Lung microvascular endothelial cell (primary cell): ENCODE measurements at regions not wholly inside any gene's neighbourhood (a gene's known extent, or its start where the extent isn't known, plus 50 kb on each side); places are given as distances from the start of the nearest gene placed in this dataset.

Experiments
- DNase-seq, 2 donors: peaks; one replicate each; pipeline versions ENCODE4 v3.0.0 to v3.0.0-alpha.2; 2010; ENCODE audit warnings: low read depth in 2 of 2

DNA sequence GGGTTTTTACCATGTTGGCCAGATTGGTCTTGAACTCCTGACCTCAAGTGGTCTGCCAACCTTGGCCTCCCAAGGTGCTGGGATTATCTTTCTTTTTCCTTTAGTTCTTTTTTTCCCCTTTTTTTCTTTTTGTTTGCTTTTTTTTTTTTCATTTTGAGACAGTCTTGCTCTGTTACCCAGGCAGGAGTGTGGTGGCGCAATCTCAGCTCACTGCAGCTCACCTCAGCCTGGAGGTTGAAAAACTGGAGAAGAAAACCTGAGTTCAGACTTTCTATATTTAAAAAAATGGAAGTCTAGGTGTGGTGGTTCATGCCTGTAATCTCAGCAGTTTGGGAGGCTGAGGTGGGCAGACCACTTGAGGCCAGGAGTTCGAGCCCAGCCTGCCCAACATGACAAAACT is 181.1 kb upstream of the HS3ST1 start:
- DNase-seq, result no peak

DNA sequence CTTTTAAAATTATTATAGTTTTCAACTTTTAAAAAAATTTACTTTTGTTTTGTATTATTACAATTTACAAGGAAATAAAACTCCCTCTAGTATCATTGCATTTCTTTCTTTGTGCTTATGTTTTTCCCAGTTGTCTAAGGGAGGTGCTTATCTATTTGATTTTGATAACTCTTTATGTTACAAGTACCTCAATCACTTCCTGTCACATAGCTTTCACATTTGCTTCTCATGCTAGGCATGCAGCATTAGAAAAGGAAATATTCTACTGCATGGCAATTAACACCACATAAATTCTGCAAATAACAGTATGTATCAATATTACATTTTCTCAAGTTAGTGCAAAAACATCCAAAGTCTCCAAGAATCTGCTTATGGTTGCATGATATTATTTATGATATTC is 180.3 kb upstream of the HS3ST1 start:
- no peak for DNase-seq

DNA sequence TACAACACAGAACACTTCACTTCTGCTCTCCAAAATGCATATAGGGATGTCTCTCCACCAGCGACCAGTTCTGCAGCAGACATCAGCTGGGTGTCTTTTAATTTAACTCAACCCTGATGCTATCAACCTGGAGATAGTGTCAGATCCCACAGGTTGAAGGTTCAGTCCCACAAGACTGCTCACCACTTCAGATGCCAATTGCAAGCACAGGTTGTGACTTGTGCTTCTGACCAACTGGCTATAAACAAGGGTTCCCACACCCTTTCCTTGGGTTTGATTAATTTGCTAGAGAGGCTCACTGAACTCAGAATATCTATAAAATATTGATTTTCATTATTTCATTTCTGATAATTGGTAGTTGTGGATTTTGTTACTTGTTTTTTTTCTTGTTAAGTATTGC is 177.4 kb upstream of the HS3ST1 start:
- no peak for DNase-seq

DNA sequence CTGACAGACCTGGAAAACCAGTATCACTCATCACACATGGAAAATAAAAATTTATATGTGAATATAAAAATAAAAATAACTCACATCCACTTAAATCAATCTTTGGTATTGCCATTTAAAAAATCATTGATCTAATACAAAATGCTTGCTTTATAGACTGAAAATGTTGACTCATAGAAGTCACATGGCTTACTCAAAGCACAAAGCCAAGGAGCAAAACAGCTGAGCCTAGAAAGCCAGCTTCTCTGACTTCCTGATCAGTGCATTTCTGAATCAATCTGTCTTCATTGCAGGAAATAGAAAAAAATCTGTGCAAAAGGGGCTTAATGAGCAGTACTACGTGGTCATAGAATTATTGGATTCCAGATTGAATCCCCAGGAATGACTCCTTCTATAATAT is 176.9 kb upstream of the HS3ST1 start:
- DNase-seq, result peak; percentile 60 to 72

DNA sequence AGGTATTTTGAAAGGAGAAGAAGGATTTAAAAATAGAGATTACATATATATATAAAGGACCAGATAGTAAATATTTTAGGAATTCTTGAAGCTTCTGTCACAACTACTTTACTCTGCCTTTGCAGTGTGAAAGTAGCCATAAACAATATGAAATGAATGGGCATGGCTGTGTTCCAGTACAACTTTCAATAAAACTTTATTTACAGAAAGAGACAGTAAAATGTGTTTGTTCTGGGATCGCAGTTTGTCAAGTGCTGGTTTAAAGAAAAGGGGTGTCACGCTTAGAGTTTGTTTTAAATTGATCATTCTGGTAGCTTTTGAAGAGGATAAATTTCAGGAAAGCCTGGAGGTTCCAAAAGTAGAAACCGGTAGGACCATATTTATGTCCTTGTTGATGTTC is 176.1 kb upstream of the HS3ST1 start:
- no peak for DNase-seq

DNA sequence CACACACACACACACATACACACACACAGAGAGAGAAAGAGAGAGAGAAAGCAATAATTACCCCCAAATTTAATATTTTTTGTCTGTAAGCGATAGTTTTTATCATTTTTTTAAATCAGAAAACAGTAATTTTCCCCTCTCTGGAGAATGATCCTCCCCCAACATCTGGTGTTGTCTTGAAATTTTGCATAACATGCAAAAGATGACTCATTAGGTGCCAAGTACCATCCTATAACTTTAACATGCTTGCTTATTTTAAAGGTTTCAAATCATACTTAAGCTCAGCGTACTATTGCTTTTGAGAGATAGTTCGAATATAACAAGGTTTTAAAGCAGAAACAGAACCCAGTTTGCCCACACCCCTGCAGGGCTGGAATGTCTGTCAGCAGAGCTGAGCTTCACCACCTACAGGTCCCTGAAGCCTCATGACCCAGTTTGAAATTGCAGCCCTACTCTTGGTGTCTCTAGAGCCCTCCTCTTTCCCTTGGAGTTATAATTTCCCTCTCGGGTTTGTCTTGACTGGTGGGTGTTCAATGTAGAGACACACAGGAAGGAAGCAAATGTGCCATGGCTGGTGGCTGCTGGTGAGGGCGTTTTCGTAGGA is 175.0 kb upstream of the HS3ST1 start:
- no peak for DNase-seq

DNA sequence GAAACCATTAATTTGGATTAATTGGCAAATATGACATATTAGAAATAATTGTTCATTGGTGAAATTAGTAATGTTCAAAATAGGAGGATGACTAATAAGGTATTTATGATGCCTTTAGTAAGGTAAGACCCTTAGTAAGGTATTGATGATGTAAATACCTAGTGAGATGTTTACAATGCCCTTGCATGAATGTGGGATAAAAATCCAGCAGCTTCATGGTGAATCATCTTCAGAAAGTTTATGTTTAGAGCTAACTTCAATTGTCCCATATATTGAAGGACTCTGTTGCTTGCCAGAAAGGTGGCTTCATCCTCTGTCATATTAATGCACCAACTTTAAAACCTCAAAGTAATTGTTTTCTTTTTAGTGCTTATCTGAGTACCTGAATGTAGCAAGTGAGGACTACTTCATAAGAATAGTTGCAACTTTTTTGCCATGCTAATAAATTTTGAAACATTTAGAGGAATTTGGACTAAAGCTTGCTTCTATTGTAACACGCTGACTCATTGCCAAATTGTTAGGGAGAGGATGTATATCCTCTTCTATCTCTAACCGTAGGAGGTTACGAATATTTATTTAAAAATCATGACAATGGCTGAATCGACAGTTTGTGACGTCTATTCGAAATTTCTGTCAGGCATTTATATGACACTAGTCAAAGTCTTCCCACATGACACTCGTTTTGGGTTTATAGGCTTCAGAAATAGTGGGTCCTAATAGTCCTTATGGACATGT is 174.1 kb upstream of the HS3ST1 start:
- DNase-seq, result peak in 1 of 2 donors; percentile 53

DNA sequence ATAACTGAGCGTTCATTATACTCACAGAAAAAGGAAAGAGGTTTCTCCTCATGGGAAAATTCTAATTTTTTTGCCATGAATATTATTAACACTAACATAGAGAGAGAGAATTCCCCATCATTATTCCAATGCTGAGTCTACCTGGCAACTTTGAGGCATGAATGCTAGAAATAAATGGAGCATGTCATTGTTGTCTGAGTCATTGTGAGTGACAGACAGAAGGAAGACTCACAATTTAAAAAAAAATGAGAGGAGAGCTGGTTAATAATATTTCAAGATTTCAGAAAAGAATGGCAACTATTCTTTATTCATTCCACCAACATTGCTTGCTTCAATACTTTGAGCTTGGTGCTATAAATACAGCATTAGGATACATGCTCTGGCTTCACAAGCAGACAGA is 170.4 kb upstream of the HS3ST1 start:
- DNase-seq, result no peak

DNA sequence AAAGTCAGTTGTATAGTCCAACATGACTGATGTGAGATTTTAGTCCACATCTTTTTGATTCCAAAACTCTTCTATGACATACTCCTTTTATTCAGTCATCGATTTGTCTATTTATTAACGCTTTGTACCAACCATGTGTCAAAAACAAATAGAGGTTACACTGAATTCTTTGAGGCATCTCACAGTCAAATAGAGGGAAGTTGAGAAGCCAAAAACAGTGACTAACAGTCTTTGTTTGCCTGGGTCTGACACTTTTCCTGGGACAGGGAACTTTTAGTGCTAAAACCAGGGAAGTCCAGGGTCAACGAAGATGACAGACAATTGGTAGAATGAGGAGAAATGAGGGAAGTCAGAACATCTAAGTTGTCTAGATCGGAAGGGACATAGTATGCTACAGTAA is 169.9 kb upstream of the HS3ST1 start:
- no peak for DNase-seq

DNA sequence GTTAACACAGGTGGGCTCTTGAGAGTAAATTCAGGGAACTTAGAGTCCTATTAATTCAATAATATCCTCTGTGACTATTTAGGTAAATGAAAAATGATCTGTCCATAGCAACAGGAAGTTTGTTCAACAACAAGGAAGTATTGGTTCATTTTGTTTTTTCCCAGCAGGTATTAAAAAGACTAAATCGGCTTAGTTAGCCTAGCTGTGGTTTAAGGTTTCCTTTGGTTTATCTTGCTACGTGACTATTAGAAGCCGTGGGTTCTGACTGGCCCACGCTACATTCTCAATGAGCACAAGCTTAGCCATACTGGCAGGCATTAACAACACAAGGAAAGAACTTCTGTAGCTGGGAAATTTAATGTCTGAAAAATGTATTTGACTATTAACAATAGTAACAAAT is 168.8 kb upstream of the HS3ST1 start:
- no peak for DNase-seq

DNA sequence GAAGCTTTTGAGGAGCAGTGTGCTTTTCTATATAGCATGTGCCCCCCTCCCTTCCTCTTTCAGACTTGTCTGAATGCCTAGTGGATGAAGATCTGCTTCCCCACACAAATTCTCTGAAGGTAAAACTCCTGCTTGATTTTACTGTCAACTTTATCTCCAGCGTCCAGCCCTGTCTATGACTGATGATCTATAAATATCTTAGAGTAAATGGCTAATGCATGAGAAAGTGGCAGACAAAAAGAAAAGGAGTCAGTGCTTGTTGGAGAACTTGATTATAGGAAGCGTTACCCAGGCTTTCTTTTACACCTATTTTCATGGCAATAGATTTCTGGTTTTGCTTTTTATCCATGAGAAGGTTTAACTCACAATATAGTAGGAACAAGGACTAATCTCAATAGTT is 168.3 kb upstream of the HS3ST1 start:
- DNase-seq, result no peak

DNA sequence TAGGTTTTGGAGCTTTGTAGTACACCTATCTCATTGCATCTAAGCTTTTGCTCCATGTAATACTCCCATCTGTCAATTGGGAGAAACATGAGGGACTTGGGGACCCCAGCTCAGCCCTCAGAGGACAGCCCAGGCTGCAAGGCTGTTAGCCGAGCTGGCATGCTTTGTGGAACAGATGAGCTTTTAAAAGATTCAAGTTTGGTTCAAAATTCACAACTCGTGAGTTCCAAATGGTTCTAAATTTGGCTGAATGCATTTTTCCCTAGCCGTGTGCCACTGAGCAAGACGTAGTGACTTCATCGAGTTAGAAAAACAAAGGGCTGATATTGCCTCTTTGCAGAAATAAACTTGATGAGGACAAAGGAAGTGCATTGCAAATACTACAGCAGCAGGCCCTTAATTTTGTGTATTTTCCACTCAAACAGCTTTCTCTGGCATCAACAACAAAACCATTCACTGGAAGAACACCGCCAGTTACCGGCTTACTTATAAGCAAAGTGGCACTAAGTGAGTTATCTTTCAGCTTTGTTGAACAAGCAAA is 165.0 kb upstream of the HS3ST1 start:
- DNase-seq, result no peak

DNA sequence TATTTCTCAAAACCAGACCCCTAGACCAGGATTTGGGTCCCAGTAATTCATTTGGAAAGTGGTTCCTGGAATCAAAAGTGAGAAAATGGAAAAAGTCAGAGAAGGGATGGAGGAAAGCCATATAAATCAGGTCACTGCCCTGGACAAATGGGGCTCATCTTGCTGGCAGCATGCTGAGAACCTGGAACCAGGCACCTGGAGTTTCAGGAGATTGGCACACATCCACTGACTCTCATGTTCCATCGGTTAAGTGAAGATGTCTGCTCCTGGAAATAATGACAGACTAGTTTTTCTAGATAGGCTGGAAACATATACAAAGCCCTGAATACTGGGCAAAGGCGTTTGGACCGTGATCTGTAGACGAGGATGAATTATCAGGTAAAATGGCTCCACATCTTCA is 163.6 kb upstream of the HS3ST1 start:
- no peak for DNase-seq

DNA sequence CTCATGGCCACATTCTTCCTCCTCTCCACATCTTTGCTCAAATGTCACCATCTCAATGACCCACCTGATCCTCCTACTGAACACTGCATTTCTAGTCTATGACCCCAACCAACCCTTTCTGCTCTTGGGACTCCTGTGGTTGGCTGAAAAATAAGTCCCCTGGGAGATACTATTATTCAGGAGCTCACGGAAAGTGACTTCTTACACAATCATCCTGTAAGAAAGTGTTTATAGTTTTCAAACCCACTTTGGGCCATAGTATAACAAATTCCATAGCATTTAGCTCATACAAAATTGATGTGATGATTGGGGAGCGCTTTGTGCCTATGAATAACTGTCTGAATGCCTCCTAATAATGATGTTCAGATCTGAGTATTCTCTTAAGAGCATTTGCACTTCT is 161.4 kb upstream of the HS3ST1 start:
- no peak for DNase-seq

DNA sequence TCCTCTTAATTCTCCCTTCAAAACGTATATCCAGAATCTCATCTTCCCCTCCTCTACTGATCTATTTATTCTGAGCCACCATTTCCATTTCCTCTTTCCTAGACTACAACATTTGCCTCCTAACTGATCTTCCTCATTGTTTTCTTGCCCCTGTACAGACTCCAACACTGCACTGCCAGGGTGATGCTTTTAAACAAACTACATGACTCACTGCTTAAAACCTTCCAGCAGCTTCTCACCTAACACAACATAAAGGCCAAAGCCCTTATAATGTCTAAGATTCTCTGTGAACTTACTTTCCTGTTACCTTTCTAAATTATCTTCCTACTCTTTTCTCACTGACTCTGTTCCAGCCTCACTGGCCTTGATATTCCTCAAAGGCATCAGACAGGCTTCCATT is 161.0 kb upstream of the HS3ST1 start:
- peak; percentile 32 to 70 for DNase-seq

DNA sequence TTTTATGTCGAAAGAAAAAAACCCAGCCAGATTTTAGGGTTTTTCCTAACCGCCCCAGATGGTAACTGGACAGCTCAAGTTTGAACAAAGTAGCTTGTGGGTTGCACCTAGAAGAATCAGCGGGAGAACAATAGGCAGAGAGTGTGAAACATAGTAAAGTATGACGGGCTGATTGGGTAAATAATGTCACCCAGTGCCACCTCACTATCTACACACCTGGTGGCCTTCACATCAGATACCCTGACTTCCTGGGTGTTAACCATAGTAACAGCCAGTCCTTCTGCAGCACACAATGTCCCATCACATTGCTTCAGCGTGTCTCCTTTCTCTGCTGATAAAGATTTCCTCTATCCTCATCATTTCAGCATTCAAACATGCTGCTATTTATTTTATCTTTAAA is 159.1 kb upstream of the HS3ST1 start:
- no peak for DNase-seq

DNA sequence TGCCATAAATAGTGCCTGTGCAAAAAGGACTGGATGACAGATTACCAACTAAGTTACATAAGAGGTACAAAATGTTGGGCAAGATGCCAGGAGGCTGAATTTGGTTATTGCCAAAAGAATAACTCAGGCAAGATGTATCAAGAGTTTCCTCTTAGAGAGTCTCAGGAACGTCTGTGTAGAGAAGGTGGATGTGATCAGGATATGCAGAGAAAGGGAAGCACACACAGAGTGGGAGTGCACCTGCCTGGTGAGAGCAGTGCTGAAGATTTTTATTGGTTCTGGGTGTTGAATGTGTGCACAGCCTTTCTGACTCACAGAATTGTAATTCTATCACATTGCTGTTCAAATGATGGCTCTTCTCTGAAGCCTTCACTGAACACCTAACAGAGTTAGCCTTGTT is 156.8 kb upstream of the HS3ST1 start:
- no peak for DNase-seq

DNA sequence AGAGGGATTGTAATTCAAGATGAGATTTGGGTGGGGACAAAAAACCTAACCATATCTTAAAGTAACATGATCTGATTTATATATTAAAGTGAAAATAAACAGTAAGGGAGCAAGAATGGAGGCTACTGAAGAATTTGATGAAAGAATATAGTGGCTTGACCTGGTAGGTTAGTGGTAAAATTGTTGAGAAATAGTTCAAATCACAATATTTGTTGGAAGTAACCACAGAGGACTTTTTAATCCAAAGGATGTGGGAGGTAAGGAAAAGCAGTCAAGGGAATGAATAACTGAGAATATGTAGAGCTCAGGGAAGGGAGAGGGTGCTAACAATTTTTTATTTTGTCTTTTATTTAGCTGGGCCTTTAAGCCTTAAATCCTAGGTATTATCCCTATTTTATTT is 139.8 kb upstream of the HS3ST1 start:
- no peak for DNase-seq

DNA sequence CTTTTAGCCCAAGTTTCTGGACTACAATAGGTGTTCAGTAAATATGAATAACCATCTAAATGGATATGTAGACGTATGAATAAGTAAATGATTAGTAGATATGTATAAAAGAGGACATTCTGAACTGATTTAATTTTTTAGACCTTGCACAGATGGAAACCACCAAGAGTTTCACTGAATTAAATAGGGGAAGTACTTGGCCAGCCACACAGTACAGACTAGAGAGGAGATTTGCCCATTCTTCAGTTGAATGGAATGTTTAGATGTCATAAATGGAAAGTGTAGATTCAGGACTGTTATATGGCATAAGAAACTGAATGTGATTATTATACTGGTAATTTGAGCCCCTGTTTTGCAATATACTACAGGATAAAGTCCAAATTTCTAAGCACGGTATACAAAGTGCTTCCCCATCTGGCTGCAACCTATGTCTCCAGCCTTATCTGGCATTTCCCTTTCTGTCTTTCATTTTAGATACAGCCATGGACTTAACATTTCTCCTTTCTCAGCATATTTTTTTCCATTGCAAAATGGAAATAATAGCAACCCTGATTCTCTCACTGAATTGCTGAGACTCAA is 137.8 kb upstream of the HS3ST1 start:
- no peak for DNase-seq

DNA sequence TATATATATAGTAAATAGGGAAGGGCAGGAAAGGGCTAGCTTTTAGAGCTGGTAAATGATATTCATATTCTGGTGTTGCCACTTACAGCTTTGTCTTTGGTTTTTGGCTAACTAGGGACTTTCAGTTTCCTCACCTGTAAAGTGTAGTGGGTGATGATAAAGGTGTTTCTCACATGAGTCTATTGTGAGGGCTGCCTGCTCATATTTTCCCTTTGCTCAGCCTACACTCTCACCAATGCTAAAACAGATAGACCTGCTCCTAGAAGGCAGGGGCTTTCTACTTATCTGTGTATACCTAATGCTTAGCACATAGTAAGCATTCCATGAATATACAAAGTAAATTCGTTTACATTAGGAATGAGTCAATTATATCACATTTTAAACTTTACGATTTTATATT is 137.2 kb upstream of the HS3ST1 start:
- DNase-seq, result no peak

DNA sequence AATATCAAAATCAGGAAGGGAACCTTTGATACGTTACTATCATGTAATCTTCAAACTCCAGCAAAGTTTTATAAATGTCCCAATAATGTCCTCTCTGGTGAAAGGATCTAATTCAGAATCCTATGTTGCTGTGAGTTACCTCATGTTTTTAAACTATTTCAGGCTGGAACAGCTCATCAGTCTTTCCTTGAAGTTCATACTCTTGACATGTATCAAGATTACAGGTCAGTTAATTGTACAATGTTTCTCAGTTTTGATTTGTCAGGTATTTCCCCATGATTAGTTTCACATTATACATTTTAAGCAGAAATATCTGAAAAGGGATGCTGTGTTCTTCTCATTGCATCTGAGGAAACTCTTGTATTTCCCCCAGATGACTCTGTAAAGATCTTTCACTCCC is 136.5 kb upstream of the HS3ST1 start:
- no peak for DNase-seq

DNA sequence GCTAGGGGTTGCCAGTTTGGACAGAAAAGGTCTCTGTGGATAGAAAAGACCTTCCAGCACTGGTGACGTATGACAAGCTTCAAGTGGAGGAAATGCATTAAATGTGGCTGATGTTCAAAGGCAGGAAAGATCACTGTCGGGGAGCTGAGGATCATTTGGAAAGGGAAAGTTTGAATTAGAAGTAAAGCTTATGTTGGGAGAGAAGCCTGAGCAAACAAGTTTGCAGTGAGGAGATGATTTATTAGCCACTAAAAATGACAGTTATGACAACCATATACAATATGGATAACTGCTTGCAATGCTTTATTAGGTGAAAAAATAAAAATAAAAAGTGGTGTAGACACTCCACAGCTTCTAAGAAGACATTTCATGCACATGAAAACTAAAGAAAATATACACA is 135.3 kb upstream of the HS3ST1 start:
- DNase-seq, result no peak

DNA sequence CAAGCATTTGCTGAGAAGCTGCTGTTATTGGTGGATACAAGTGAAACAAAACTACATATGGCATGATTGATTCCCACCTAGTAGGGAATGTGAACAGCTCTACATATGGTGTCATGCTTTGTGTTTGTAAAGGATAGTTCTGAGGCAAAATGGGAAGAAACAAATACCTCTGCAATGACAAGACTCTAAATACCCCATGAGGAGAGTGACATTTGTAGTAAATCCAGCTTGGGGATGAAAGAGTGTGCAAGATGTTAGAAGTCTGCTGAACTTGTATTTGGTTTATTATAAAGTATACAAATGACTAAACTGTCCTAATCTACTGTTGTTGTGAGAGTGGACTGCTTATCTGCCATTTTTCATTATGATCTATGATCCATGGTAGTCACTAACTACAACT is 120.8 kb upstream of the HS3ST1 start:
- no peak for DNase-seq
